ENCODE measurements at regions not wholly inside any gene's neighbourhood (a gene's known extent, or its start where the extent isn't known, plus 50 kb on each side); places are given as distances from the start of the nearest gene placed in this dataset.

DNA sequence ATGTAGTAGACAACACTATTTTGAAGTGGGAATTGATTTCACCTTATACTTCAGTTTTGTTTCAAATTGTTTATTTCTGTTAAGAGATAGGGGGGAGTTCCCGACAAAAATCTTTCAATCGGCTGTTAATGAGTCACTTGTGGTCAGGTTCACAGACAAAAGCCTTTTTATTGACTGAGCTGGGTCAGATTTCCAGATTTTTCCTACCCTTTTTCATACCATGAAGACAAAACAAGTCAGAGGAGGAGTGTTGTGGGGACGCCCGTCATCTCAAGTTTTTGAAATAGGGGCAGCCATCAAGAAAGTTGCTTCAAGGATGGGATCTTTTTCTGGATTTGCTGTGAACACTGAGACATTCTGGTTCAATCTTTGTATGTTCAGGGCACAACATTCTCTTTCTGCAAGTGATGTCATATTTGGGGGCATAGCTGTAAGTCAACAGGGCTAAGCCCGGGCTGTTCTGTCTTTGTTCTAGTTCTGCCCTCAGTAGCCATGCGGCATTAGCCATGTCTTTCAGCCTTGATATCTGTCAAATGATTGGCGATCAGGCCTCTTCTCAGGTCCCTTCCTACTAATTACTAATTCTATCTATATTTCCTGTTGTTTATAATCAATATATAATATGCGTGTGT is 496.0 kb upstream of the MARCKS start:
- TF ChIP-seq, protein P1, sequence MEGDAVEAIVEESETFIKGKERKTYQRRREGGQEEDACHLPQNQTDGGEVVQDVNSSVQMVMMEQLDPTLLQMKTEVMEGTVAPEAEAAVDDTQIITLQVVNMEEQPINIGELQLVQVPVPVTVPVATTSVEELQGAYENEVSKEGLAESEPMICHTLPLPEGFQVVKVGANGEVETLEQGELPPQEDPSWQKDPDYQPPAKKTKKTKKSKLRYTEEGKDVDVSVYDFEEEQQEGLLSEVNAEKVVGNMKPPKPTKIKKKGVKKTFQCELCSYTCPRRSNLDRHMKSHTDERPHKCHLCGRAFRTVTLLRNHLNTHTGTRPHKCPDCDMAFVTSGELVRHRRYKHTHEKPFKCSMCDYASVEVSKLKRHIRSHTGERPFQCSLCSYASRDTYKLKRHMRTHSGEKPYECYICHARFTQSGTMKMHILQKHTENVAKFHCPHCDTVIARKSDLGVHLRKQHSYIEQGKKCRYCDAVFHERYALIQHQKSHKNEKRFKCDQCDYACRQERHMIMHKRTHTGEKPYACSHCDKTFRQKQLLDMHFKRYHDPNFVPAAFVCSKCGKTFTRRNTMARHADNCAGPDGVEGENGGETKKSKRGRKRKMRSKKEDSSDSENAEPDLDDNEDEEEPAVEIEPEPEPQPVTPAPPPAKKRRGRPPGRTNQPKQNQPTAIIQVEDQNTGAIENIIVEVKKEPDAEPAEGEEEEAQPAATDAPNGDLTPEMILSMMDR (IDR thresholded peaks at IDR 0.05; ENCODE audit: insufficient read depth, low read depth, low read length, missing control alignments) = no peak
- no peak overlapping the region for H3K4me3 ChIP-seq (ENCODE audit: low read depth, low read length)
- DNase-seq (ENCODE audit: low read depth) = no peak

DNA sequence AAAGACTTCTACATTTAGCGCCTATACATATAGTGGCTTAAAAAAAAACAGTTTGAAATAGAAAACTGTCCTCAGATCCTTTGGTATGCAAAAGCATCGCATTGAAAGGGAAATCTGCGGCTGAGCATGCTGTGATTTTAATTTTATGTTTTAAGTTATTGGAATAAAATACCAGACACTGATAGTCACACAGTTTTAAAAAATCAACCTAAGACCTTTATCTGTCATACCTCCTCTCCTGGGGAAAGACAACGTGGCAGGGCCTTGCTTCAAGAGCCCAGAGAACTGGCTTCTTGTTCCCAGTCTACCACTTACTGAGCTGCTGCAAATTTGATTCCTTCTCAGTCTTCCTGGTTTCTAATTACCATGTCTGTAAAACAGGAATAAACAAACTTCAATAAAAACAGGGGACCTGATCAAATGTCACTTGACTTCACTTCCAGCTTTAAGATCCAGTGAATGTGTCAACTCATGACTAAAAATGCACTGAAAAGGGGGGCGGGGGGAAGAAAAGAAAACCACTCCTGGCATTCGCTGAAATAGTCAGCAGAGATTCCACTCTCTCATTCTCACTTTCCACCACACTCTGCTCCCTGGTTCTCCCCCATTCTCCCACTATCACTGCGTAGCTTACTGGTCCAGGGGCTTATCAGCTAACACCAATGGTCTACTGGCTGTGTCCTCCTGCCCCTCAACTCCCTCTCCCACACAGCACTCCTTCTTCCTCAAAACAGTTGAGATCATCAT is 494.7 kb upstream of the MARCKS start:
- H3K4me3 ChIP-seq (ENCODE audit: low read depth, low read length) = no peak overlapping the region
- TF ChIP-seq, protein P1 (IDR thresholded peaks at IDR 0.05; ENCODE audit: insufficient read depth, low read depth, low read length, missing control alignments) = no peak
- no peak for DNase-seq (ENCODE audit: low read depth)

DNA sequence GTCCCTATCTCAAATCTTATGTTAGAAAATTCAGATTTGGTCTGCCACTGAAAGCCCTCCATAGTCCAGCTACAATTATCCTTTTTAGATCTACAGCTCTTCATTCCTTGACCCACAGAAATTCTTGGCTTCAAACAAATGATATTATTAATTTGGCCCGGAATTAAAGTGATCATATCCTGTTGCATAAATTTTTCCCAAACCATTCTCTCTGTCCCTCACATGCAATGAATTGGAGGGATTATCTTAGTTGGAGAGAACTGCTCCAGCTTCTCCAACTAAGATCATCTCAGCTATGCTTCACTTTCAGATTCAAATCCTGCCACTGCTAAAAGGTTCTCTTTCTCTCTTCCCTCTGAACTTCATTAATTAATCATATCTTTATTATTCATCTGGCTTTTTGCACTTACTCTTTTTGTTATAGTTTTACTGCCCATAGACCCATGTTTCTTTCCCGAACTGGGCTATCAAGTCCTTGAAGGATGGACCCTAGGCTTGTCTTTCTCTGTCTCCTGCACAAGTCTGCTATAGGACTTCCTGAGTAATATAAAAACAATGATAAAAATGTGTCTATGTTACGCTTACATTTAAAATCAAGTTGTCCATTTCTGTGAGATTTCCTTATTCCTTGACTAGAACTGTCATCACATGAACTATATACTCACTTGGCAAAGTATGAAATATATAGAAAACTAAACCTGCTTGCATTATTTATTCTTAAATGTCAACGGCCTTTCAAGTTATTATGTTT is 493.9 kb upstream of the MARCKS start:
- TF ChIP-seq, protein P1 (IDR thresholded peaks at IDR 0.05; ENCODE audit: insufficient read depth, low read depth, low read length, missing control alignments) = no peak

DNA sequence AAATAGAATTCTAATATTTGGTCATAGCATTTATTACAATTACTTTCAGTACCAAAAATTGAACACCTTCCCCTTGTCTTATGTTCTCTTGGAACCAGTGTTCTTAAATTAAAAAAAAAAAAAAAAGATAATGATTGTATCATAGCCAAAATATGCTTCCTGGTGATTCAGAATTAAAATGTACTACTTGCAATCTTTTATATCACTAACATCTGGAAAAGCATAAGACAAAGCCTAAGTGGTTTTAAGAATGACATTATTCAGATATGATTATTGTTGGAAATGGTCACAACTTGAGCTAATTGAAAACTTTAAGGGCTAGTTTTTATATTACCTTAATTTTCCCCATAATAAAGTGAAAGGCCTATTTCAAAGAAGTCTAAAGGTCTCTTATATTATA is 493.3 kb upstream of the MARCKS start:
- DNase-seq (ENCODE audit: low read depth) = no peak
- no peak overlapping the region for H3K4me3 ChIP-seq (ENCODE audit: low read depth, low read length)
- TF ChIP-seq, protein P1 (IDR thresholded peaks at IDR 0.05; ENCODE audit: insufficient read depth, low read depth, low read length, missing control alignments) = no peak

More for the DNA sequence above, 493.9 kb upstream of the MARCKS start:
- DNase-seq (ENCODE audit: low read depth) = no peak
- no peak overlapping the region for H3K4me3 ChIP-seq (ENCODE audit: low read depth, low read length)

DNA sequence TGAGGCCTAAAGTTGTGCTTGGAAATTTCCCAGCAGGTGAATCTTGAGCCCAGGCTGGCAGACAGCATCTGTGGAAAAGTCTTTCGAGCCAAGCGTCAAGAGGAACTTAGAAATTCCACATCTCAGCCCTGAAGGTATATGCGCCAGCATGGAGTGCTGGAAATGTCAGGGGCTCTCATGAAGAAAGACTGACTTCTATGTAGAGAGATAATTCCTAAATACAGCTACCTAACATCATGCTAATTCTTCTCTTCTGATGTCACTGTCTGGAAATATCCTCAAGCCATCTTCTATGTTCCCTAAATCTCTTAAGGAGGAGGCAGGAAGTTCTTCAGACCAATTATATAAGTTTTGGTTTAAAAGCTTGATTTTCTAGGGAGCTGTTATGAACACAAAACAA is 492.4 kb upstream of the MARCKS start:
- DNase-seq (ENCODE audit: low read depth) = no peak
- no peak overlapping the region for H3K4me3 ChIP-seq (ENCODE audit: low read depth, low read length)

DNA sequence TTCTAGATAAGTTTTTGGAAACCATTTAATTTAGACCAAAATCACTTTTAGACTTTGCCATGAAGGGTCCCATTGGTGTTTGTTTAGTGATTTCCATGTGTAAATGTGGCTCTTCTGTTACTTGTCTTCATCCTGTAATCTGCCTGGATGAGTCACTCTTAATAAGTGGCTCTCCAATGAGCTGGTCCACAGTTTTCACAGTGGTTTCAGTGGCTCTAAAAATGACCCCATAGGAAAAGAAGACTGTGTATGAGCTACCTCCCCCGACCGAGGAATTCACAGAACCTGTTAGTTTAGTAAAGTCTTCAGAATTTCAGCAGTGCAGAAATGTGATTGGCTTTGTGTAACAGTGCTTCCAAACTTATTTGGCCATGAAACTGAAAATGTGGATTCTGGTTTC is 492.0 kb upstream of the MARCKS start:
- TF ChIP-seq, protein P1 (IDR thresholded peaks at IDR 0.05; ENCODE audit: insufficient read depth, low read depth, low read length, missing control alignments) = no peak
- no peak for DNase-seq (ENCODE audit: low read depth)
- H3K4me3 ChIP-seq (ENCODE audit: low read depth, low read length) = no peak overlapping the region

More for the DNA sequence above, 492.4 kb upstream of the MARCKS start:
- TF ChIP-seq, protein P1 (IDR thresholded peaks at IDR 0.05; ENCODE audit: insufficient read depth, low read depth, low read length, missing control alignments) = no peak

Data from GM12865 (cell line).